H1 (cell line): ENCODE measurements at regions not wholly inside any gene's neighbourhood (a gene's known extent, or its start where the extent isn't known, plus 50 kb on each side); places are given as distances from the start of the nearest gene placed in this dataset.

ENCODE experiments used
- CTCF ChIA-PET: fragments of 300-600 bp; sonication (Branson Sonifier 250); formaldehyde crosslinking; loops from one replicate; lab custom pipeline; 2021; ENCODE audit not compliant: partially characterized antibody; lab: Charles Lee
- POLR2A ChIA-PET: fragments of 300-600 bp; sonication (Branson Sonifier 250); formaldehyde crosslinking; loops from one replicate; lab custom pipeline; 2021; ENCODE audit warnings: inconsistent platforms; ENCODE audit not compliant: partially characterized antibody; lab: Charles Lee
- DNase-seq, 2 experiments: peaks; one replicate each; pipeline versions ENCODE4 v3.0.0 to v3.0.0-alpha.2; 2010 to 2022; ENCODE audit warnings: low spot score in 2 of 2, low read depth in 1 of 2, mixed read lengths in 1 of 2
- FAIRE-seq: peaks from 2 replicates; lab custom pipeline; 2011; peaks lifted over from hg19 to GRCh38; lab: Jason Lieb, UNC
- H2AFZ ChIP-seq: 2 replicates; pipeline ENCODE4 v1.8.1; 2012; ENCODE audit warnings: low read length, inconsistent platforms
- H2AK5ac ChIP-seq: 2 replicates; pipeline ENCODE4 v1.6.1; 2013; ENCODE audit warnings: low read depth, low read length
- H2BK120ac ChIP-seq: replicated peaks from 2 replicates; pipeline ENCODE3; 2013; ENCODE audit warnings: low read depth, low read length, inconsistent platforms
- H2BK12ac ChIP-seq: 2 replicates; pipeline ENCODE4 v1.6.1; 2013; ENCODE audit warnings: low read depth, low read length
- H2BK15ac ChIP-seq: 2 replicates; pipeline ENCODE4 v1.6.1; 2013; ENCODE audit warnings: low read length
- H2BK20ac ChIP-seq: 2 replicates; pipeline ENCODE4 v1.6.1; 2013; ENCODE audit warnings: low read length
- H2BK5ac ChIP-seq: 2 replicates; pipeline ENCODE4 v1.6.1; 2013; ENCODE audit warnings: low read depth, low read length
- H3K14ac ChIP-seq: 2 replicates; pipeline ENCODE4 v1.6.1; 2013; ENCODE audit warnings: inconsistent platforms; ENCODE audit not compliant: insufficient read length
- H3K18ac ChIP-seq: 2 replicates; pipeline ENCODE4 v1.6.1; 2013; ENCODE audit warnings: low read length; ENCODE audit errors: extremely low read depth
- H3K23ac ChIP-seq: 2 replicates; pipeline ENCODE4 v1.6.1; 2013; ENCODE audit warnings: inconsistent platforms; ENCODE audit not compliant: insufficient read length
- H3K23me2 ChIP-seq: 2 replicates; pipeline ENCODE4 v1.6.1; 2013; ENCODE audit warnings: low read depth, low read length
- H3K27ac ChIP-seq: 2 replicates; pipeline ENCODE4 v1.6.1; 2011; ENCODE audit warnings: low read depth, low read length, inconsistent platforms
- H3K27me3 ChIP-seq, 4 experiments: replicated peaks in 1 of 4; 1 replicate in 1 of 4; 2 replicates in 3 of 4; pipeline versions ENCODE4 v1.6.1 to v1.8.1; 2011 to 2013; ENCODE audit warnings: low read length in 3 of 4, mild to moderate bottlenecking in 3 of 4, inconsistent platforms in 2 of 4, mixed read lengths in 2 of 4, moderate library complexity in 1 of 4; ENCODE audit not compliant: control insufficient read depth in 3 of 4, insufficient read depth in 3 of 4; ENCODE audit errors: extremely low read depth in 1 of 4
- H3K36me3 ChIP-seq, 4 experiments: 2 replicates each; pipeline versions ENCODE4 v1.6.1 to v1.8.1; 2011 to 2013; ENCODE audit warnings: mild to moderate bottlenecking in 4 of 4, low read length in 3 of 4, moderate library complexity in 2 of 4, control low read depth in 1 of 4, inconsistent platforms in 1 of 4; ENCODE audit not compliant: insufficient read depth in 4 of 4, control insufficient read depth in 2 of 4
- H3K4ac ChIP-seq: replicated peaks from 2 replicates; pipeline ENCODE3; 2013; ENCODE audit warnings: low read length, low read depth, mixed read lengths, inconsistent platforms; ENCODE audit not compliant: insufficient read length
- H3K4me1 ChIP-seq, 4 experiments: replicated peaks in 1 of 4; 1 replicate in 1 of 4; 2 replicates in 3 of 4; pipeline versions ENCODE4 v1.6.1 to v1.8.1; 2011 to 2013; ENCODE audit warnings: low read length in 3 of 4, inconsistent platforms in 2 of 4, mixed read lengths in 1 of 4; ENCODE audit not compliant: insufficient read depth in 4 of 4, control insufficient read depth in 3 of 4
- H3K4me2 ChIP-seq, 2 experiments: 2 replicates each; pipeline versions ENCODE4 v1.6.1 to v1.8.1; 2011 to 2013; ENCODE audit warnings: low read depth in 2 of 2, low read length in 2 of 2, control low read depth in 1 of 2, inconsistent platforms in 1 of 2, mild to moderate bottlenecking in 1 of 2; ENCODE audit not compliant: insufficient read depth in 1 of 2
- H3K4me3 ChIP-seq, 4 experiments: fragments of 200-600, 300-600 bp in 1 of 4; sonication (generic), shearing (Covaris generic), sonication (Bioruptor Twin) in 1 of 4; 2 replicates each; pipeline versions ENCODE4 v1.5.1 to v1.8.1; 2011 to 2016; ENCODE audit warnings: low read length in 4 of 4, low read depth in 3 of 4, control low read depth in 2 of 4, inconsistent platforms in 2 of 4, mild to moderate bottlenecking in 2 of 4, mixed read lengths in 1 of 4, moderate library complexity in 1 of 4; ENCODE audit not compliant: insufficient read depth in 2 of 4; ENCODE audit errors: extremely low read depth in 1 of 4
- H3K56ac ChIP-seq: replicated peaks from 2 replicates; pipeline ENCODE3; 2013; ENCODE audit warnings: low read depth, mild to moderate bottlenecking, mixed read lengths, low read length, inconsistent platforms; ENCODE audit not compliant: insufficient read length
- H3K79me1 ChIP-seq: 2 replicates; pipeline ENCODE4 v1.6.1; 2013; ENCODE audit warnings: low read depth, low read length, control low read depth
- H3K79me2 ChIP-seq, 2 experiments: 2 replicates each; pipeline versions ENCODE4 v1.6.1 to v1.8.1; 2012 to 2013; ENCODE audit warnings: low read length in 2 of 2, mild to moderate bottlenecking in 2 of 2, inconsistent platforms in 1 of 2; ENCODE audit not compliant: insufficient read depth in 2 of 2, control insufficient read depth in 1 of 2
- H3K9ac ChIP-seq, 4 experiments: replicated peaks in 1 of 4; 1 replicate in 1 of 4; 2 replicates in 3 of 4; pipeline versions ENCODE4 v1.6.1 to v1.8.1; 2011 to 2013; ENCODE audit warnings: low read depth in 3 of 4, low read length in 3 of 4, control low read depth in 2 of 4, mild to moderate bottlenecking in 2 of 4, moderate library complexity in 2 of 4, inconsistent platforms in 1 of 4; ENCODE audit errors: extremely low read depth in 1 of 4
- H3K9me3 ChIP-seq, 2 experiments: 2 replicates each; pipeline versions ENCODE4 v1.6.1 to v1.8.1; 2012 to 2013; ENCODE audit warnings: mild to moderate bottlenecking in 2 of 2, moderate library complexity in 2 of 2, control low read depth in 1 of 2, inconsistent platforms in 1 of 2, low read depth in 1 of 2, low read length in 1 of 2, mixed read lengths in 1 of 2; ENCODE audit not compliant: insufficient read depth in 2 of 2
- H4K20me1 ChIP-seq, 2 experiments: replicated peaks in 1 of 2; 2 replicates each; pipeline versions ENCODE3 to v1.8.1; 2011 to 2013; ENCODE audit warnings: inconsistent platforms in 2 of 2, low read length in 2 of 2, mild to moderate bottlenecking in 1 of 2; ENCODE audit not compliant: insufficient read depth in 2 of 2, control insufficient read depth in 1 of 2
- H4K5ac ChIP-seq: 2 replicates; pipeline ENCODE4 v1.6.1; 2013; ENCODE audit warnings: low read length, low read depth, mixed read lengths, inconsistent platforms; ENCODE audit not compliant: insufficient read length
- H4K8ac ChIP-seq: 2 replicates; pipeline ENCODE4 v1.8.0; 2013; ENCODE audit warnings: mild to moderate bottlenecking, moderate library complexity, low read length, inconsistent platforms; ENCODE audit not compliant: insufficient read depth; ENCODE audit errors: extremely low read depth
- H4K91ac ChIP-seq: replicated peaks from 2 replicates; pipeline ENCODE3; 2013; ENCODE audit warnings: low read length, mixed read lengths, inconsistent platforms; ENCODE audit not compliant: insufficient read length
- ATF2 ChIP-seq: IDR thresholded peaks from 2 replicates; pipeline ENCODE4 v1.6.1; 2012; ENCODE audit warnings: low read length, inconsistent platforms
- ATF3 ChIP-seq: IDR thresholded peaks from 2 replicates; pipeline ENCODE4 v1.6.1; 2011; ENCODE audit warnings: low read depth, mild to moderate bottlenecking, low read length; ENCODE audit not compliant: insufficient read depth
- CREB1 ChIP-seq: IDR thresholded peaks from 2 replicates; pipeline ENCODE4 v1.6.1; 2012; ENCODE audit warnings: inconsistent platforms
- CTBP2 ChIP-seq: IDR thresholded peaks from 2 replicates; pipeline ENCODE4 v1.7.0; 2011; ENCODE audit warnings: borderline replicate concordance, mild to moderate bottlenecking, moderate library complexity, mixed read lengths, low read length; ENCODE audit not compliant: insufficient read depth, insufficient read length
- EGR1 ChIP-seq: IDR thresholded peaks from 2 replicates; pipeline ENCODE4 v1.6.1; 2011; ENCODE audit warnings: low read depth, low read length, borderline replicate concordance
- HDAC6 ChIP-seq: IDR thresholded peaks from one replicate; pipeline ENCODE4 v1.7.1; 2012; ENCODE audit warnings: low read depth, mild to moderate bottlenecking, inconsistent platforms, low read length, moderate library complexity
- JUN ChIP-seq: IDR thresholded peaks from 2 replicates; pipeline ENCODE4 v1.6.1; 2011; ENCODE audit warnings: low read depth, mild to moderate bottlenecking, improper control_type of control experiment, low read length
- KDM4A ChIP-seq: IDR thresholded peaks from one replicate; pipeline ENCODE4 v1.7.1; 2012; ENCODE audit warnings: low read depth, mild to moderate bottlenecking, moderate library complexity, low read length, inconsistent platforms; ENCODE audit not compliant: severe bottlenecking
- POLR2A ChIP-seq, 2 experiments: IDR thresholded peaks; 1 replicate in 1 of 2; 2 replicates in 1 of 2; pipeline ENCODE4 v1.6.1; 2011; ENCODE audit warnings: low read depth in 2 of 2, low read length in 2 of 2, mild to moderate bottlenecking in 2 of 2; ENCODE audit errors: control extremely low read depth in 1 of 2
- POLR2AphosphoS5 ChIP-seq: IDR thresholded peaks from 2 replicates; pipeline ENCODE4 v1.6.1; 2011; ENCODE audit warnings: low read depth, low read length
- RXRA ChIP-seq: IDR thresholded peaks from 2 replicates; pipeline ENCODE4 v1.6.1; 2011; ENCODE audit warnings: low read depth, mild to moderate bottlenecking, low read length, moderate library complexity; ENCODE audit not compliant: insufficient read depth
- SIN3A ChIP-seq, 2 experiments: IDR thresholded peaks in 1 of 2; conservative IDR thresholded peaks in 1 of 2; 2 replicates each; pipeline ENCODE4 v1.6.1; 2011 to 2012; ENCODE audit warnings: low read length in 2 of 2, improper control_type of control experiment in 1 of 2, low read depth in 1 of 2, mild to moderate bottlenecking in 1 of 2
- SIX5 ChIP-seq: IDR thresholded peaks from 2 replicates; pipeline ENCODE4 v1.6.1; 2011; ENCODE audit warnings: mild to moderate bottlenecking, low read depth, low read length
- TBP ChIP-seq: IDR thresholded peaks from 2 replicates; pipeline ENCODE4 v1.6.1; 2011; ENCODE audit warnings: low read depth, low read length, improper control_type of control experiment
- WGBS, 2 experiments: shearing (Covaris generic) in 1 of 2; methylation state at CpG; one replicate each; pipeline versions ENCODE4 v1.1.6 to v1.1.7; 2013 to 2015; ENCODE audit warnings: low lambda C conversion rate in 2 of 2, mixed read lengths in 2 of 2, inconsistent platforms in 1 of 2, low coverage in 1 of 2, missing lambda C conversion rate in 1 of 2; ENCODE audit not compliant: insufficient replicate concordance in 2 of 2, insufficient coverage in 1 of 2, insufficient read length in 1 of 2; ENCODE audit errors: extremely low coverage in 1 of 2, missing lambda C conversion rate in 1 of 2; 5-methylcytosine and 5-hydroxymethylcytosine counted together

- Histone ChIP-seq H3K27me3 (no peaks in the 10 kb centered on the region), H3K4ac (no peak overlapping the region), H4K91ac (no peak overlapping the region), H2AK5ac (no peak overlapping the region), H4K20me1 (no peaks in the 10 kb centered on the region), H3K9me3 (no peaks in the 10 kb centered on the region), H3K4me2 (no peak overlapping the region), H2BK20ac (no peak overlapping the region), H2BK5ac (no peak overlapping the region), H3K14ac (no peak overlapping the region), H3K4me3 (no peak overlapping the region), H4K8ac (no peak overlapping the region), H3K79me1 (no peaks in the 10 kb centered on the region), H3K27ac (no peak overlapping the region), H3K23ac (no peak overlapping the region), H3K9ac (no peak overlapping the region), H2BK12ac (no peak overlapping the region), H3K36me3 (no peaks in the 10 kb centered on the region), H3K4me1 (no peaks in the 10 kb centered on the region), H2AFZ (no peak overlapping the region), H3K23me2 (no peaks in the 10 kb centered on the region), H3K18ac (no peak overlapping the region), H4K5ac (no peak overlapping the region), H3K79me2 (no peaks in the 10 kb centered on the region), H2BK120ac (no peak overlapping the region), H2BK15ac (no peak overlapping the region), H3K56ac (no peak overlapping the region)
- FAIRE-seq (no peak), DNase-seq (no peak)
- 97% methylated on average over 2 of the region's 2 CpGs; no CpG with 5 or more reads in 1 of the 2 experiments for WGBS, 2 experiments
- POLR2A ChIA-PET = no interaction called here
- CTCF ChIA-PET = no interaction called here
- no peak for TF ChIP-seq HDAC6
- TF ChIP-seq POLR2AphosphoS5 = no peak
- no peak for TF ChIP-seq POLR2A (IDR thresholded peaks at IDR 0.05; ENCODE audit: control extremely low read depth in 1 of 2, low read depth in 2 of 2, low read length in 2 of 2)
- no peak for TF ChIP-seq SIX5
- TF ChIP-seq KDM4A = no peak
- TF ChIP-seq RXRA = no peak
- TF ChIP-seq JUN = no peak
- no peak for TF ChIP-seq CTBP2
- TF ChIP-seq ATF2 = no peak
- TF ChIP-seq SIN3A (conservative IDR thresholded peaks at IDR 0.05 in 1 of 2, IDR thresholded peaks at IDR 0.05 in 1 of 2; ENCODE audit: low read depth in 1 of 2, low read length in 2 of 2) = no peak
- no peak for TF ChIP-seq TBP
- no peak for TF ChIP-seq EGR1
- no peak for TF ChIP-seq ATF3
- TF ChIP-seq CREB1 = no peak
Measured at GRCh38 chr4:129379429-129379828, 283.5 kb downstream of the C4orf33 start.
